ENCODE measurements at regions not wholly inside any gene's neighbourhood (a gene's known extent, or its start where the extent isn't known, plus 50 kb on each side); places are given as distances from the start of the nearest gene placed in this dataset.

DNA sequence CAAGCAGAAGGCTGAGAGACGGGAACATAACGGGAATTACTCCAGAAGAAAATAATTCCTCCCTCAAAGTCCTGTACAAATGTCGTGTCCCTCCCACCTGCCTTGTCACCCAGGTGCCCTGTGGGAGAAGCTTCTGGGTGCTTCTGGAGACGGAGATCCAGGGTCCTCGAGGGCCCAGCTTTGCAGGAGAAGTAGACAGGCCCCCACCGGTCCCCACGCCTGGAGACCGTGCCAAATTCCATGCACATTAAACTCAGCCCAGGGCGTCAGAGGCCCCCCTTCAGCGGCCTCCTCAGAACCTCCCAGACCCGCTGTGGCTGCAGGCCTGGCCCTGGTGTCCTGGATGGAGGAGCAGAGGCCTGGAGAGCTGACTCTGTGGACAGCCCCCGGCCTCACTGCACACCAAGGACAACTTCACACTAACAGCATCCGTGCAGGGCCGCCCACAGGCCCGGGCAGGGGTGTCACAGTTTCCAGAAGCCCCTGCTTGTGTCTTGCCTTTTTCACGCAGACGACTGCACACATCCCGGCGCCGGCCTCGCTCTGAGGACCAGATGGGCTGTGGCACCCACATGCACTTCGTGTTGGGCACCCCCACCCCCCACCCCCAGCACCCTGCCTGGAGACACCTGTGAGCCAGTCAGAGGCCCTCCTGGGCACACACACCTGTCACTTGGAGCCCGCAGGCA is 734.3 kb downstream of the BRD1 start:
- DNase-seq, result no peak

- DNase-seq, result no peak
These were observed 735.0 kb downstream of the BRD1 start for GRCh38 chr22:49092716-49093115.

DNA sequence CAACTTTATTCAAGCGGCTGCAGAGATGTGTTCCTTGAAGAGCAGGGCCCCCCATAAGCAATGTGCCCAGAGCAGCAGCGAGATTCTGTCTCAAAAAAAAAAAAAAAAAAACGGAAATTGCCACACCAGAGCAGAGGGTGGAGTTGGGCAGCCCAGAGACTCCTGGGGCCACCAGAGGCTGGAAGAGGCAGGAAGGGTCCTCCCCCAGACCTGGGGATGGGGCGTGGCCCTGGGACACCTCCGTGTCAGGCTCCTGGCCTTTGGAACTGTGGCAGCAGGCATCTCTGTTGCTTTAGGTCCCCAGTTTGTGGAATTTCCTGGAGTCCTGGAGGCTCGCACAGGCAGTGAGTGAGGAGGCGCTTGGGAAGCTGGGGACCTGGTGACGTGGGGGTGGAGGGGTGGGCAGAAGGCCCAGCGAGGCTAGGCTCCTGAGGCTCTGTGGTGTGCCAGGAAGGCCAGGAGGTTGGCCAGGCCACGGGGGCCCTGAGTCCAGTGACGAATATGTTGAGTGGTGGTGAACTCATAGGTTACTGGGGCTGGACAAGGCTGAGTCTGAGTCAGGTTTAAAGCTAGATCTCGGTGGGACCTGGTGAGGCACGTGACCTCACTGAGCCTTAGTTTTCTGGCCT is 735.6 kb downstream of the BRD1 start:
- DNase-seq, result peak; percentile 56

- no peak for DNase-seq
These were observed 736.2 kb downstream of the BRD1 start for GRCh38 chr22:49091451-49091850.

GRCh38 chr22:49090853-49091135 is 736.9 kb downstream of the BRD1 start:
- peak; percentile 80 for DNase-seq

GRCh38 chr22:49090061-49090852 is 737.4 kb downstream of the BRD1 start:
- no peak for DNase-seq

DNA sequence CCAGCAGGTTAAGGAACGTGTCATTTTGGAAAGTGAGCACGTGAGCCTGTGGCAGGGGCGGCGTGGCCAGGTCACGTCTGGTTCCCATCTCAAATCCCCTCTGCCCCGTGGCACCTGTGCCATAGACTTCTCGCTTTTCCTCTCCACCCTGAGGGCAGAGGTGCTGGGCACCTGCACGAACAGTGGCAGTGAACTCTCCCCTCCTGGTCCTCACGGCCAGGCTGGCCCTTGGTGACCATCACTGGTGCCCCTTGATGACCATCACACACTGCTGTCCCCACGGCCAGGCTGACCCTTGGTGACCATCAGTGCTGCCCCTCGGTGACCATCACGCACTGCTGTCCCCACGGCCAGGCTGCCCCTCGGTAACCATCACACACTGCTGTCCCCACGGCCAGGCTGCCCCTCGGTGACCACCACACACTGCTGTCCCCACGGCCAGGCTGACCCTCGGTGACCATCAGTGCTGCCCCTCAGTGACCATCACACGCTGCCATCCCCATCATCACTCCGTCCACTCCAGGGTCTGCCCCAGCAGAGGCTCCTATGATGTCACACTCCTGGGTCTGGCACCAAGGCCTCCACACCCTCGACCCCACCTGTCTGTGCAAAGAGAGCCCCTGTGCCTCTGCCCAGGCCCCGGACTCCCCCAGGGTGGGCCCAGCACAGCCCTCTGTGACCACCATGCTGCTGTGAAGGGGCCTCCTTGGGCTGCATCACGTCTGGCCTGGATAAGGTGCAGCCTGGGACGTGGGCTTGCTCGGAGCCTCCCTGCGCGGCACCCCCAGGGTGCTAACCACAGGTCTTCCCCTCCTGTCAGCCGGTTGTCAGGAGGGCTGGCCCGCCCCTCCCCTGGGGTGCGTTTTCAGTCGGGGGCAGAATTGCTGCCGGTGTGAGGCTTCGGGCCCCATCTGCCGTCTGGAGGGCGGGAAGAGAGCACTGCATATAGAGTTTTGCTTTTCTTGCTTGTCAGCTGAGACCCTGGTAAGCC is 738.6 kb downstream of the BRD1 start:
- no peak for DNase-seq

GRCh38 chr22:49087716-49088601 is 739.7 kb downstream of the BRD1 start:
- no peak for DNase-seq

DNA sequence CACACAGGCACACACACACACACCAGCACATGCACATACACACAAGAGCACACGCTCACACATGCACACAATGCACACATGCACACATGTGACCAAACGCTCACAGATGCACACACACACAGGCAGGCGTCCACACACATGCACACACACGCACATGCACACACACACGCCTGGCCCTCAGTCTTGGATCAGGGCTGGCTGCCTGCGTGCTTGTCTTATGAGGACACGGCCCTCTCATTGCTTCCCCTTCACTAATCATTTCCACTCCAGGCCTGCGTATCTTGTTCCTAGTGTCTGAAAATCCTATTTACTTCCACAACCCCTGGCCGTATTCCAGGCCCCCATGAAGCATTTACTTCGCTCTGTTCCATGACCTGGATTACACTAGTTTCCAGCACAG is 740.5 kb downstream of the BRD1 start:
- peak; percentile 35 for DNase-seq

- DNase-seq, result no peak
These were observed 741.0 kb downstream of the BRD1 start for GRCh38 chr22:49086606-49087157.

DNA sequence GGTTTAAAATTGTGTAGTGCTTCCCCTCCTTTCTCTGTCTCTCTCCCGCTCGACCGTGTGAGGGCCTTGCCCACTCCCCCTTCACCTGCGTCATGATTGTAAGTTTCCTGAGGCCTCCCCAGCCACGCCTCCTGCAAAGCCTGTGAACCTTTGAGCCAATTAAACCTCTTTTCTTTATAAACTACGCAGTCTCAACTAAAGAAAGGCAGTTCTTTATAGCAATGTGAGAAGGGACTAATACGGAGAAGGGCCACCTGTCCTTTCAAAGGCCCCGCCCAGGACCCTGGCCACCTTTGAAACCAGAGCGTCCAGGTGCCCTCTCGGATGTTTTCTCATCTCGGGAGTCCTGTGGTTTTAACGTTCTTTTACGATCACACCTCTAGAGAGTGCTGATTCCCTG is 741.5 kb downstream of the BRD1 start:
- DNase-seq, result peak; percentile 95

GRCh38 chr22:49084206-49084605 is 743.5 kb downstream of the BRD1 start:
- peak; percentile 69 for DNase-seq

GRCh38 chr22:49083607-49084006 is 744.1 kb downstream of the BRD1 start:
- no peak for DNase-seq

DNA sequence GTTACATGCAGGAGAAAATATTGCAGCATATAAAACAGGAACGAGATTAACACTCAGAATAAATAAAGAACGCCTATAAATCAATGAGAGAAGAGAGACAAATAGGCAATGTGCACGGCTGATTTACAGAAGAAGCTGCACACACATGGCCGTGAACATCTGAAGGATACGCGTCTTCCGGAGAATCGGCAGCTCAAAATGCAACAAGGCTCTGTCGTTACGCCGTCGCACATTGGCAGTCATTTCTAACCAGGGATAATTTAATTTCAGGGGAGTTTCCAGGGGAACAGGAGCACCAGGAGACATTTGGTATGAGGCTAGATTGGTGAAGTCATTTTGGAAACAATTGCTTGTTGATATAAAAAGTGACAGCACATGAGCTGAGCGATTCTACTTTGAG is 745.2 kb downstream of the BRD1 start:
- no peak for DNase-seq

GRCh38 chr22:49081926-49082325 is 745.7 kb downstream of the BRD1 start:
- no peak for DNase-seq

GRCh38 chr22:49081261-49081666 is 746.4 kb downstream of the BRD1 start:
- no peak for DNase-seq

GRCh38 chr22:49080631-49081030 is 747.0 kb downstream of the BRD1 start:
- no peak for DNase-seq

DNA sequence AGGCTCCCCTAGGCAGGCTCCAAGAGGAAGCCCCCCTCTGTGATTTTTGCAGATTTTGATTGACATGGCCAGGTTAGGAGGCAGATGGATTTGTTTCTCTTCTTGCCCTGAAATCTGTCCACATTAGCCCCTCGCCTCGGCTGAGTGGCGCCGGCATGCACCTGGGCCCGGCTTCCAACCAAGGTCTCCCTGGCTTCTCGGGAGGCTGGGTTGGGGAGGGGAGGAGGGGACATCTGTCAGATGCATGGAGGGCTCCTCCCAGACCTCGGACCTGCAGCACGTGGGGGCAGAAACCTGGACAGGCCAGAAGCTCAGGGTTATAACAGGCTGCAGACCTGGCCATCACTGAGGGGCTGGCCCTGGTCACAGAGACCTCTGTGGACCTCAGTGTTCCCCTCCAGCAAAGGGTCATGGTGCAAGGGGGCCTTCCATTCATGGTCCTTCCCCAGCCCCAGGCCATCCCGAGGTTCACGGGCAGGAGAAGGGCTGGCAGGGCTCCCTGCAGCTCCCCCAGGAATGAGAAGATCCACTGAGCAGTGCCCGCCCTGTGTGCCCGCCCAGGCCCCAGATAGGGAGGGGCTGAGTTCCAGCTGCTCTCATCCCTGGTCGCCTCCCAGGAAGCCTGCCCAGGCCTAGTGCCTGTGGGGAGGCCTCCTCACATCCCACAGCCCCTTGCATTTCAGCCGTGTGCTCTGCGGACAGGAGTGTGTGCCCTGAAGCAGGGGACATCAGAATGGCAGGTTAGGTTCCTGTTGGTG is 747.8 kb downstream of the BRD1 start:
- DNase-seq, result no peak

- DNase-seq, result no peak
These were observed 748.5 kb downstream of the BRD1 start for GRCh38 chr22:49079027-49079725.

DNA sequence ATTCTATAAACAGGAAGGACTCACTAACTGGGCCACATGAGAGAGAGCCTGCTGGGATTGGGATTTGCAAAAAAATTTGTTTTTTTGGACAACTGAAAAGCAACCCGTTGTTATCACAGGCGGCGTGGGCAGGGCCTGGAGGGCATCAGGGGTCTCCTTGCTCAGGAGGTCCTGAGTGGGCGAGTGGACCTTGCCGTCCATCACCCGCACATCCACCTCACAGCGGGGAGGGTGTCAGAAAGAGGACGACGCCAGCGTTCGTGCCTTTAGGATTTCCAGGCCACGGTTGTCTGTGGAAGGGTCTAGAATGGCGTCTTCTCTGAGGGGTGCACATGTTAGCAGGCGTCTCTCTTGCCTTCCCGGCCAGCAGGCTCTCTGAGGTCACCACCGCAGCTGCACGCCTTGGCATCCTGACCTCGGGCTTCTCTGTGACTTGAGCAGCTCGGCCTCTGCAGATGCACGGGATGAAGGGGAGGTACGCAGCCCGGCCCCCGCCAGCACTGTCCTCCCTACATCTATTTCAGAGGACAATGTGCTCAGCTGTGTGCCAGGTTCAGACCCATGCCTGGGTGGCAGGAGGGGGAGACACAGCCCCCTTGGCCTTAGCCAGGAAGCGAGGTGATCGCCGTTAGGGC is 749.5 kb downstream of the BRD1 start:
- DNase-seq, result no peak
